Glutamatergic neuron (in vitro differentiated cells): ENCODE measurements at regions not wholly inside any gene's neighbourhood (a gene's known extent, or its start where the extent isn't known, plus 50 kb on each side); places are given as distances from the start of the nearest gene placed in this dataset.
"Not testable (repeated sequence)": the region's sequence is repeated elsewhere in the genome, so short reads cannot be mapped to it uniquely, and the experiment has no call there.

Experiments
- DNase-seq: peaks from one replicate; pipeline ENCODE4 v3.0.0; 2022
- H3K27ac Mint-ChIP-seq: one replicate; pipeline ENCODE4 v1.8.0; 2020; ENCODE audit warnings: mild to moderate bottlenecking, mixed read lengths, inconsistent platforms; ENCODE audit not compliant: unreplicated experiment
- H3K27me3 Mint-ChIP-seq: one replicate; pipeline ENCODE4 v1.8.0; 2020; ENCODE audit warnings: mild to moderate bottlenecking, moderate library complexity, mixed read lengths, inconsistent platforms; ENCODE audit not compliant: unreplicated experiment
- H3K36me3 Mint-ChIP-seq: one replicate; pipeline ENCODE4 v1.8.0; 2020; ENCODE audit warnings: mild to moderate bottlenecking, mixed read lengths, inconsistent platforms; ENCODE audit not compliant: unreplicated experiment
- H3K4me1 Mint-ChIP-seq: one replicate; pipeline ENCODE4 v1.8.0; 2020; ENCODE audit warnings: mild to moderate bottlenecking, low read depth, mixed read lengths, inconsistent platforms; ENCODE audit not compliant: unreplicated experiment
- H3K4me3 Mint-ChIP-seq: one replicate; pipeline ENCODE4 v1.8.0; 2020; ENCODE audit warnings: mild to moderate bottlenecking, mixed read lengths, inconsistent platforms; ENCODE audit not compliant: unreplicated experiment
- H3K9me3 Mint-ChIP-seq: one replicate; pipeline ENCODE4 v1.8.0; 2020; ENCODE audit warnings: mild to moderate bottlenecking, moderate library complexity, mixed read lengths, inconsistent platforms; ENCODE audit not compliant: unreplicated experiment
- TF ChIP-seq, protein P1 (sequence below): fragments of 200-600 bp; sonication (generic); IDR thresholded peaks from one replicate; pipeline ENCODE4 v1.5.0; 2021; ENCODE audit not compliant: partially characterized antibody, unreplicated experiment

DNA sequence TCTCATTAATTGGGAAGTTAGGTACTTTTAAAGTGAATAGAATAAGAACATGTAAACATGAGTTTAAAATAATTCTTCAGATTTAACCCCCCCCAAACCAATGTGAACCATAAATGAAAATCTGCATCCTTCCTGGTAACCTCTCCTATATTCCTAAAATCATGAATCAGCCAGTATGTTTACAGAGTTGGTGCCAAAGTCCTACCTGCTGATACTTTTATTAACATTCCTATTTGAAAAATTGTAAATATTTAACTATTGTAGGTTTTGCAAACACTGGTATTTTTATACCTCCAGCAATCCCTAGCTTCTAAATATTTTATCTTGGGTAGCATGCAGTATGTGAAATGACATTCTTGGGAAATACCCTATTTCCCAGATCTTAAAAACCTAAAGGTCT, 278.2 kb downstream of the RAB38 start:
- H3K9me3 Mint-ChIP-seq: no peaks in the 10 kb centered on the region
- no peak overlapping the region for H3K27ac Mint-ChIP-seq
- TF ChIP-seq, protein P1, sequence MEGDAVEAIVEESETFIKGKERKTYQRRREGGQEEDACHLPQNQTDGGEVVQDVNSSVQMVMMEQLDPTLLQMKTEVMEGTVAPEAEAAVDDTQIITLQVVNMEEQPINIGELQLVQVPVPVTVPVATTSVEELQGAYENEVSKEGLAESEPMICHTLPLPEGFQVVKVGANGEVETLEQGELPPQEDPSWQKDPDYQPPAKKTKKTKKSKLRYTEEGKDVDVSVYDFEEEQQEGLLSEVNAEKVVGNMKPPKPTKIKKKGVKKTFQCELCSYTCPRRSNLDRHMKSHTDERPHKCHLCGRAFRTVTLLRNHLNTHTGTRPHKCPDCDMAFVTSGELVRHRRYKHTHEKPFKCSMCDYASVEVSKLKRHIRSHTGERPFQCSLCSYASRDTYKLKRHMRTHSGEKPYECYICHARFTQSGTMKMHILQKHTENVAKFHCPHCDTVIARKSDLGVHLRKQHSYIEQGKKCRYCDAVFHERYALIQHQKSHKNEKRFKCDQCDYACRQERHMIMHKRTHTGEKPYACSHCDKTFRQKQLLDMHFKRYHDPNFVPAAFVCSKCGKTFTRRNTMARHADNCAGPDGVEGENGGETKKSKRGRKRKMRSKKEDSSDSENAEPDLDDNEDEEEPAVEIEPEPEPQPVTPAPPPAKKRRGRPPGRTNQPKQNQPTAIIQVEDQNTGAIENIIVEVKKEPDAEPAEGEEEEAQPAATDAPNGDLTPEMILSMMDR: no peak
- no peaks in the 10 kb centered on the region for H3K4me1 Mint-ChIP-seq
- no peak for DNase-seq
- H3K27me3 Mint-ChIP-seq: no peaks in the 10 kb centered on the region
- H3K4me3 Mint-ChIP-seq: no peak overlapping the region
- H3K36me3 Mint-ChIP-seq: no peaks in the 10 kb centered on the region

DNA sequence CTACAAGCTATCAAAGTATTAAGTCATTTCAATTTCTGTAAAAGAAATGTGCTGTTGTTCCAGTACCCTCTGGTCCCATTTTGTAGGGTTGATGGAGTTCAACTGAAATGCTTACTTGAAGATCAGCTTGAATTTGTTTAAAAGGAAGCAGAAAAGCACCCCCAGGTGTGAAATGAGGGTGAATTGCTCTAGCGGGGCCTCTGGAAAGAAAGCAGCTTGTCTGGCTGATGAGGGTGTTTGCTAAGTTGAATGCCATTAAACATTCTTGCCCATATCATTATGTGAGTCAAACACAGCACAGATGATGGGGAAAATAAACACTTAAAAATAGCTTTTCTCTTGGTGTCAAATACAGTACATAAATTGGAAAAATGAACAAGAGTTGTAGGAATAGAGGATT, 280.3 kb downstream of the RAB38 start:
- DNase-seq: no peak
- H3K4me3 Mint-ChIP-seq: no peak overlapping the region
- H3K27ac Mint-ChIP-seq: no peak overlapping the region
- TF ChIP-seq, protein P1: no peak
- H3K9me3 Mint-ChIP-seq: no peaks in the 10 kb centered on the region
- no peaks in the 10 kb centered on the region for H3K36me3 Mint-ChIP-seq
- no peaks in the 10 kb centered on the region for H3K27me3 Mint-ChIP-seq
- H3K4me1 Mint-ChIP-seq: no peaks in the 10 kb centered on the region

DNA sequence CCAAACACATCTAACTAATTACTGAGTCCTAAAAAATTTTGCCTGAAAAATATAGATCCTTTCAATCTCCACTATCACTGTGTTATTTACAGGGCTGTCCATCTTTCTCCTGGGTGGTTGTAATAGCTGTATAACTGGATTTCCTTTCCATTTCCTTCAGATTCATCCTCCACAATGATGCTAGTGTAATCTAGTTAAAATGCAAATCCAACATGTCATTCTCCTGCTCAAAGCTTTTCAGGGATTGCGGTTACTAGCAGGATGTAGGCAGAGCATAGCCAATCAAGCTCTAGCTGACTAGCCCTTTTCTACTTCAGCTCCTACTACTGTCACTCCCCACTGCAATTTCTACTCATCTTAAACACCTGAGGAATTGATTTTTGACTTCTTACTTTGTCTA, 283.0 kb downstream of the RAB38 start:
- no peak for DNase-seq
- no peaks in the 10 kb centered on the region for H3K27me3 Mint-ChIP-seq

DNA sequence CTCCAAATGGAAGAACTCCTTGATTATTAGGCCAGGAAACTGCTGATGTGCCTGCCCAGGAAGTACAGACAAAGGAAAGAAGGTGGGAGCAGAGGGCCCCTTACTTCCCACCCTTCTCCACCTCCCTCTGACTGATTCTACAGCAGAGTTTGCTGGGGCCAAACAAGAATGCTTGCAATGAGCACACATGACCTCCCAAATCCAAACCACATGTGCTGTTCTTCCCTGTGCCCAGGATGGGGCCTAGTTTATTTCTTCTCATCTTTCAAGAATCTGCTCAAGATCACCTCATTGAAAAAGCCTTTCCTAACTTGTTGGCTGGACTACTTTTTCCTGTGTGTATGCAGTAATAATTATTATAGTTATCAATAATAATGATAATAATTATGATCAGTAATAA, 286.1 kb downstream of the RAB38 start:
- peaks cover 3% of the 10 kb centered on the region for H3K4me1 Mint-ChIP-seq
- TF ChIP-seq, protein P1: no peak
- no peaks in the 10 kb centered on the region for H3K27me3 Mint-ChIP-seq
- H3K27ac Mint-ChIP-seq: no peak overlapping the region
- no peaks in the 10 kb centered on the region for H3K36me3 Mint-ChIP-seq
- H3K4me3 Mint-ChIP-seq: no peak overlapping the region
- DNase-seq: no peak
- no peaks in the 10 kb centered on the region for H3K9me3 Mint-ChIP-seq

More for the DNA sequence above, 283.0 kb downstream of the RAB38 start:
- TF ChIP-seq, protein P1: no peak
- H3K36me3 Mint-ChIP-seq: no peaks in the 10 kb centered on the region
- no peaks in the 10 kb centered on the region for H3K9me3 Mint-ChIP-seq
- no peak overlapping the region for H3K4me3 Mint-ChIP-seq
- H3K27ac Mint-ChIP-seq: no peak overlapping the region
- no peaks in the 10 kb centered on the region for H3K4me1 Mint-ChIP-seq

DNA sequence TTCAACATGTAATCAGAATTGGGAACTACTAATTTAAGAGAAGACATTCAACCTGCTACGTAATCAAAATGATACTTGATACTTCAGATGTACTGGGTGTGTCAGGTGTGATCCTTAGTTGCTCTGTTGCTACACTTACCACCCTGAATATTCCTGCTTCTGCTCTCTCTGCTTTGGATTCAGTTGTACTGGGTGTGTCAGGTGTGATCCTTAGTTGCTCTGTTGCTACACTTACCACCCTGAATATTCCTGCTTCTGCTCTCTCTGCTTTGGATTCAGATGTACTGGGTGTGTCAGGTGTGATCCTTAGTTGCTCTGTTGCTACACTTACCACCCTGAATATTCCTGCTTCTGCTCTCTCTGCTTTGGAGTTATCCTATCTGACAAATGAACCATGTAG, 290.2 kb downstream of the RAB38 start:
- not testable (repeated sequence) for H3K27me3 Mint-ChIP-seq, H3K4me3 Mint-ChIP-seq, H3K36me3 Mint-ChIP-seq, H3K9me3 Mint-ChIP-seq, DNase-seq, H3K4me1 Mint-ChIP-seq, H3K27ac Mint-ChIP-seq

DNA sequence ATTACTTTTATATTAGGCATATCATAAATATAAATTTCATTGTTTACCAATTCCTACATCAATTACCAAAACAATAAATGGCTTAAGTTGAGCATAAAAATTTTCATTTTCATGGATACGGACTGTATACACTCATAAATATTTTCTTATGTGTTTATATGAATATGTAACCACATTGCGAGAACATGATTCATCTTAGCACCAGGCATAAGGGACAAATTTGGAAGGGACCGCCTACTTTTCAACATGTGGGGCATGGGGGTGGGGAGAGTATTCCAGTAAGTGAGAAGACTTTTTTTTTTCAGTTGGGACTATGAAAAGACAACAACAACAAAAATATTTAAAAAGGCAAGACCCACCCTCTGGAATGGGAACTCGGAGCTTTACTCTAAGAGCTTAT, 296.1 kb downstream of the RAB38 start:
- TF ChIP-seq, protein P1: no peak
- no peak overlapping the region for H3K27ac Mint-ChIP-seq
- no peaks in the 10 kb centered on the region for H3K36me3 Mint-ChIP-seq
- DNase-seq: no peak
- no peaks in the 10 kb centered on the region for H3K9me3 Mint-ChIP-seq
- no peaks in the 10 kb centered on the region for H3K27me3 Mint-ChIP-seq
- no peak overlapping the region for H3K4me3 Mint-ChIP-seq
- no peaks in the 10 kb centered on the region for H3K4me1 Mint-ChIP-seq
